Colon (tissue), 2 donors: ENCODE measurements at regions not wholly inside any gene's neighbourhood (a gene's known extent, or its start where the extent isn't known, plus 50 kb on each side); places are given as distances from the start of the nearest gene placed in this dataset.

Experiments
- FAIRE-seq: peaks from 2 replicates; lab custom pipeline; 2012; peaks lifted over from hg19 to GRCh38; lab: Jason Lieb, UNC
- donor health status: control.
- donor health status: control.

- no peak for FAIRE-seq
These were observed 99.6 kb upstream of the DDX18 start for GRCh38 chr2:117714745-117715417.

DNA sequence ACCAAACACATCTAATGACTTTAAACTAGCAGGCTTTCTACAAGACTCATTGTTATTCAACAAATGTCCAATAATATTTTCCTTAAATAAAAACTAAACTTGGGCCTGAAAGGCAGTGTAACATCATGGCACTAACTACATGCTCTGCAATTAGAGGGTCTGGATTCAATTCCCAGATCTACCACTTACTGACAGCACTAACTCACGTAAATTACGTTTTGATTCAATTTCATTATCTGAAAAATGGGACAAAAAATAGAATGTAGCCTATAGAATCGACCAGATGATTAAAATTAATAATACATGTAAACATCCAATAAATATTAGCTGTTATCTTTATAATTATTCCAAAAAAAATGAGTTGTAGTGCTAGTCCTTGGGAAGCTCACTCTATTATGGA lies 98.0 kb upstream of the DDX18 start:
- no peak for FAIRE-seq

GRCh38 chr2:117717072-117717471 lies 97.4 kb upstream of the DDX18 start:
- no peak for FAIRE-seq

- no peak for FAIRE-seq
These were observed 96.4 kb upstream of the DDX18 start for GRCh38 chr2:117718048-117718447.

DNA sequence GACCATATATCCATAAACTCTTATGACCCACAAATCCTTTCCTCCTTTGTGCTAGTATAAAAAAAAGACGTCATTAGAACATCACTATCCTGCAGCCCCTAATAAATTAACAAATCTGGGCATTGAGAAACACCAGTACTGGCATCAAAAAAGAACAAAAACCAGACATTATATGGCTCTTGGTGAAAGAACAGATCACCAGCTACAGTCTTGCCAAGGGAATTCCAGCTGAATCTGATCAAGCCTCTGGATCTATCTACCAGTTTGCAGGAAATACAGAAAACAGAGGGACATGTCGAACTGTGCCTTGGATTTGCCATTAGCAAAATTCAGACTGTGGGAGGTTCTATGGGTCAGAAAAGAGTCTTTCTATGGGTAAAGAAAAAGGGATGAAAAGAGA lies 93.7 kb upstream of the DDX18 start:
- no peak for FAIRE-seq

GRCh38 chr2:117723483-117723882 lies 91.0 kb upstream of the DDX18 start:
- FAIRE-seq: no peak

DNA sequence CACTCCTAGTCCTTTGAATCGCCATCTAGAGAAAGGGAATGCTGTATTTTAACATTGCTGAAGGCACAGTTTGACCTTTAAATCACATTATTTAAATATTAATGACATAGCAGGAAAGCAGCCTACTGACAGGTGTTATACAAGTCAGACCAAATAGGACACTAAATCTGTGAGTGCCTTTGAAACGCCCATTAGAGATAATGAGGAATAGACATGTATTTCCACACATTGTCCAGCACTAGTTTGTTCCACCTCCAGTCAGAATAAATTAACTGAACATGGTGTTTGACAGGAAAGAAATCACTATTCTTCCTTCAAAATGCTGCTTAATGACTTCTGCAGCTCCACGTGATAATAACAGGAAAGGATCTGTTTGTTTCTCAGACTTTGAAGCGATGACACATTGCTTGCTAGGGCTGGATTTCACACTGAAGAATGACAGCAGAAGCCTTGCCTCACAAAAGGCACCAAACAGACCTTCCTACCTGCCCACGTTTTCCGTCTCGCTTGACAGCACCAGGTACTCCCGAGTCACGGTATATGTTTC lies 90.5 kb upstream of the DDX18 start:
- no peak for FAIRE-seq

DNA sequence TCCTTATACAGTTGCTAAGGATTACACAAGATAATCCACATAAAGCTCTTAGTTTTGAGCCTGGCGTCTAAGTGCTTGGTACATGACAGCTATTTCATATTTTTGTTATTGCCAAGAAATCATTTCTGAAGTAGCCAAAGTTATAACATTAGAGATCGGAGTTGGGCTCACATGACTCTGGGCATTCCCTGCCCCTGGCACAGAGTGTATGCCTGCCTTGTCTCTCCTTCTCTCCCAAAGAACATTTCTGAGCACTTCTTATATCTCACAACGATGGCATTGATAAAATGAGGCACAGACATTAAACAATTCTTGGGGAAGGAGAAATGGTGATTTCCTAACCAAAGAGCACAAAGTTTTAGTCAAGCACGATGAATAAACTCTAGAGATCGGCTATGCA lies 87.7 kb upstream of the DDX18 start:
- no peak for FAIRE-seq

- no peak for FAIRE-seq
These were observed 76.6 kb upstream of the DDX18 start for GRCh38 chr2:117737846-117738245.

DNA sequence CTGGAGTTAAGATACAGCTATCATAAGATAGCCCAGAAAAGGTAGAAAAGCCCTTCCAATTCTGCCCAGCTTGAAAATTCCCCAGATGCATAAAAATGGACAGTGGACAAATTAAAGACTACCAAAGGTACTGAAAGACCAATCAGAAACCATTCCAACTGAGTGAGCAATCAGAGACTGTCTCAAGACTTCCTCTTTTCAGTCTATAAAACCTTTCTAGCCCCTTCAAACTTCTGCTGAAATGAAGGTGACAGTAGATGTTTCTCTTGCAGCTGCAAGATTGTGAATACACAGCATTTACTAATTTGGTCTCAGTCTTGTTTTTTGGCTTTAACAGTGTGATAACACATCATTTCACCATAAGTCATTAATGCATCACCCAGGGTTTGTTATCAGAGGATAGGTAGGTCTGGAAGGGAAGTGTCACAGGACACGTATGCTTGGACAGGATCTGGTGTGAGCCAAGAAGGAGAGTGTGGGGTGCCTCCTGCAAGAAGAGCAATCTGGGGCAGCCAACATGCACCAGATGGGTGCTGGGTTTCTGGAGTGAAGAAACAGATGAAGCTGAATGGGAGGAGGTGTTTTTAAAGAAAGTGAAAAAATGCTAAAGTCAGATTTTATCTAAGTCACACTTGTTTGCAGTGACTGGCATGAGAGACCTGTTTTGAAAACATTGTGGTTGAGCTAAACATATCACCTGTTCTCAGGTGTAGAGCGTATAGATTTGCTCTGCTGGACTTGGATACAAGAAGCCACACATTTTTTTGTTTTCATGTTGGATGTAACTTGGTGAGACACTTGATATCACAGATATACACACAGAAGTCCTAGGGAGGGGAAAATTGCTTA lies 75.3 kb upstream of the DDX18 start:
- no peak for FAIRE-seq

DNA sequence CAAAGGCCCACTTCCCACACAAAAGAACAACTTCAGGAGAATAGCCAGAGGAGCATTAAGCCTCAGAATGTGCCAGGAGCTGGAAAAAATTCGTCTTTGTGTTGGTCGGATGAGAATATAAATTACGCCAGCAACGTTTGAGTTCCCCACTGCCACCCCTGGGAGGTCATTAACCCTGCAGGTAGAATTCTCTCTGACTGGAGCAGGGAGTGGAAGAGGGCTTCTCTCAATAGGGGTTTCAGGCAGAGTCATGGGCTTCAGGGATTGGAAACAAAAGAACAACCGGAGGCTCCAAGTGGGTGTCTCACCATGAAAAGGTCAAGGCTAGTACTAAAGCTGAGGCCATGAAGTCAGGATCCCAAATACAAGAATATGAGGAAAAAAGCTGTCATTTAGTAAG lies 69.0 kb upstream of the DDX18 start:
- no peak for FAIRE-seq

- FAIRE-seq: no peak
These were observed 58.7 kb upstream of the DDX18 start for GRCh38 chr2:117755768-117756167.

DNA sequence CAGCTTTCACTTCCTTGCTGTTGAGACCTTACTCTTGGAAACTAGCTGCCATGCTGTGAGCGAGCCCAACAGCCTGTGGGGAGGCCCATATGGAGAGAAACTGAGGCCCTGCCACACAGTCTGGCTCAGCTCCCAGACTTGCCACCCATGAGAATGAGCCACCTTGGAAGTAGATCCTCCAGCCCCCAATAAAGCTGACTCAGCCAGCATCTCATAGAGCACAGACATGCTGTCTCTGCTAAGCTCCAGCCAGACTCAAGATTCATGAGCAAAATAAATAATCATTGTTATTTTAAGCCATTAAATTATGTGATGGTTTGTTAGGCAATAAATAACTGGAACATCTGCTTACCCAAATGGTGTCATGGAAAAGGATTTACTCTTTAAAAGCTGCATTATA lies 53.6 kb upstream of the DDX18 start:
- FAIRE-seq: no peak

DNA sequence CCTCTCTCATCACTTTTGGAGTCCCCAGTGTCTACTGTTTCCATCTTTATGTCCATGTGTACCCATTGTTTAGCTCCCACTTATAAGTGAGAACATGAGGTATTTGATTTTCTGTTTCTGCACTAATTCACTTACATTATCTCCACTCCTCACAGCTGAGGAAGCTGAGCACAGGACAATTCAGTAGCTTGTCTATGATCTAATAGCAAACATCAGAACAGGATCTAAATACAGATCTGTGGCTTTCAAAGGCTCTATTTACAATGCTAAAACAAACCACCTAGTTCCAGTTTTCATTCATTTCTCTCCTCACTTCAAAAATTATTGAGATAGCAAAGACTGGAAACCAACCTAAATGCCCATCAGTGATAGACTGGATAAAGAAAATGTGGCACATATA lies 52.0 kb upstream of the DDX18 start:
- no peak for FAIRE-seq

DNA sequence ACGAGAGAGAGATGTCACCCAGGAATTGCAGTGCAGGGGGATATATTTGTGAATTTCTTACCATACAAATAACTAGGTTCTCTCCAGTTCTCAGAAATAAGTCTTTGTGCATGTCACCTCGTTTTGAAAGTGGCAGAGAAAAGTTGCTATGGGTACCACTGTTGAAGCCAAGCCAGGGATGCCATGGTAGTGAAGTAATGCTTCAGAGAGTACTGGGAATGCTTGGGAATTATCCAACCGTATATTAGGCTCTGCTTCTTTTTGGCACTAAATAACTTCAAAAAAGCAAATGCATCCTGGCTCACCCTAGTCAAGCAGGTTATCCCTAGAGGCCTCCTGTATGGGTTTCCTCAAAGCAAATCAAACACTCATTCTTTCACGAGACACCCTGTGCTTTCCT lies 50.7 kb upstream of the DDX18 start:
- no peak for FAIRE-seq
